Peyer's patch (tissue), 4 donors: ENCODE measurements at regions not wholly inside any gene's neighbourhood (a gene's known extent, or its start where the extent isn't known, plus 50 kb on each side); places are given as distances from the start of the nearest gene placed in this dataset.

Experiments
- POLR2A ChIP-seq, 2 donors: fragments of 450-650 bp; IDR thresholded peaks; one replicate each; pipeline ENCODE4 v1.5.1; 2017; ENCODE audit warnings: antibody characterized with exemption in 2 of 2, mild to moderate bottlenecking in 2 of 2, moderate library complexity in 2 of 2
- TF ChIP-seq, protein P1 (sequence below), 6 experiments: fragments of 450-650 bp in 4 of 6; fragments of 200-600 bp in 2 of 6; sonication (generic) in 1 of 6; IDR thresholded peaks; one replicate each; pipeline ENCODE4 v1.5.1; 2017 to 2019; ENCODE audit warnings: antibody characterized with exemption in 6 of 6, mild to moderate bottlenecking in 3 of 6, moderate library complexity in 1 of 6

DNA sequence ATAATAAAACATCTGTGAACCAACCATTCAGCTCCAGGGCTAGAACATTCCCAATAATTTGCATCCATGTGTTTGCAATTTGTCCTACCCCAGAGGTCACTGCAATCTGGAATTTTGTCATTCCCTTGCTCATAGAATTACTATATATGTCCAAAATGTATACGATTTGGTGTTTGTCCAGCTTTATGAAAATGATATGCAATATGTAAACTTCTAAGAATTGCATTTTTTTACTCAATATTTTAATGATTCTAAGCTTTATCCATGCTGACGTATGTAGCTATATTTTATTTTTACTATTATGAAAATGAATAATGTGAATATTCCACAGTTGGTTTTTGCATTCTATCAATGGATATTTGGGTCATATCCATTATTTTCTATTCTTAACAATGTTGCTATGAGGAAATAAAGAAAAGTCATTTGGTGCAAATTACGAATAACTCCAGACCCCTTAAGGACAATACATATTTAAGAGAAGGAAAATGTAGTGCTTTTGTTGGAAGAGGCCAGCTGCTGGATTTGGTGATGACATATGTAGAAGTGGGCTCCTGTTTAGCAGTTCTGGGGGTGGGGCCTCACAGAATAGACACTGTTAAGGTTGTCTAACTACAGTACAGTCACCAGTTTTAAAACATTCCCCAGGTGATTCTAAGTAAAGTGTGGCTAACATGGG is 139.4 kb downstream of the SLC38A4 start:
- TF ChIP-seq, protein P1, sequence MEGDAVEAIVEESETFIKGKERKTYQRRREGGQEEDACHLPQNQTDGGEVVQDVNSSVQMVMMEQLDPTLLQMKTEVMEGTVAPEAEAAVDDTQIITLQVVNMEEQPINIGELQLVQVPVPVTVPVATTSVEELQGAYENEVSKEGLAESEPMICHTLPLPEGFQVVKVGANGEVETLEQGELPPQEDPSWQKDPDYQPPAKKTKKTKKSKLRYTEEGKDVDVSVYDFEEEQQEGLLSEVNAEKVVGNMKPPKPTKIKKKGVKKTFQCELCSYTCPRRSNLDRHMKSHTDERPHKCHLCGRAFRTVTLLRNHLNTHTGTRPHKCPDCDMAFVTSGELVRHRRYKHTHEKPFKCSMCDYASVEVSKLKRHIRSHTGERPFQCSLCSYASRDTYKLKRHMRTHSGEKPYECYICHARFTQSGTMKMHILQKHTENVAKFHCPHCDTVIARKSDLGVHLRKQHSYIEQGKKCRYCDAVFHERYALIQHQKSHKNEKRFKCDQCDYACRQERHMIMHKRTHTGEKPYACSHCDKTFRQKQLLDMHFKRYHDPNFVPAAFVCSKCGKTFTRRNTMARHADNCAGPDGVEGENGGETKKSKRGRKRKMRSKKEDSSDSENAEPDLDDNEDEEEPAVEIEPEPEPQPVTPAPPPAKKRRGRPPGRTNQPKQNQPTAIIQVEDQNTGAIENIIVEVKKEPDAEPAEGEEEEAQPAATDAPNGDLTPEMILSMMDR (IDR thresholded peaks at IDR 0.05): no peak
- no peak for TF ChIP-seq POLR2A (IDR thresholded peaks at IDR 0.05)
